K562 (cell line): ENCODE measurements at regions not wholly inside any gene's neighbourhood (a gene's known extent, or its start where the extent isn't known, plus 50 kb on each side); places are given as distances from the start of the nearest gene placed in this dataset.

Experiments
- ATAC-seq: fragments of 200-7000 bp; cut with Tn5 transposase; 3 replicates; pipeline ENCODE4 v1.9.1; 2020; ENCODE audit warnings: moderate library complexity
- BruUV-seq: library from RNA; stranded (reverse); fragments of 400-500 nt; replicated peaks from 2 replicates; lab custom pipeline; 2021; lab: Mats Ljungman, UMichigan
- CTCF ChIA-PET: fragments of 300-600 bp; formaldehyde crosslinking; extraction: SDS; loops from one replicate; lab custom pipeline; 2021; ENCODE audit warnings: low intra/inter-chr PET ratio; lab: Yijun Ruan, JAX
- POLR2A ChIA-PET: fragments of 300-600, 350-650 bp; sonication (Branson Sonifier 250); formaldehyde crosslinking; extraction: SDS; loops from one replicate; lab custom pipeline; 2021; ENCODE audit warnings: antibody characterized with exemption, inconsistent platforms; lab: Yijun Ruan, JAX
- DNase-seq, 4 experiments: peaks; one replicate each; pipeline versions ENCODE4 v3.0.0 to v3.0.0-alpha.2; 2011 to 2018; ENCODE audit warnings: low spot score in 3 of 4, mixed read lengths in 3 of 4; ENCODE audit errors: extremely low read depth in 1 of 4
- FAIRE-seq: peaks from 2 replicates; lab custom pipeline; 2011; peaks lifted over from hg19 to GRCh38; lab: Jason Lieb, UNC
- H2AFZ ChIP-seq: 2 replicates; pipeline ENCODE4 v1.6.0; 2011; ENCODE audit warnings: low read depth, low read length, control low read depth, inconsistent platforms
- H3K27ac ChIP-seq: fragments of 200-600 bp; 3 replicates; pipeline ENCODE4 v1.8.0; 2011; ENCODE audit warnings: low read depth, mild to moderate bottlenecking, control low read depth, inconsistent platforms, low read length, moderate library complexity, mixed read lengths; ENCODE audit errors: extremely low read depth
- H3K27me3 ChIP-seq, 2 experiments: fragments of 300-600 bp in 1 of 2; 2 replicates in 1 of 2; 3 replicates in 1 of 2; pipeline versions ENCODE4 v1.6.0 to v1.8.0; 2011; ENCODE audit warnings: inconsistent platforms in 2 of 2, low read length in 2 of 2, mild to moderate bottlenecking in 1 of 2, mixed read lengths in 1 of 2, moderate library complexity in 1 of 2; ENCODE audit not compliant: control insufficient read depth in 2 of 2, insufficient read depth in 2 of 2
- H3K36me3 ChIP-seq: fragments of 300-600 bp; 3 replicates; pipeline ENCODE4 v1.8.0; 2011; ENCODE audit warnings: mild to moderate bottlenecking, low read length, inconsistent platforms; ENCODE audit not compliant: control insufficient read depth, insufficient read depth
- H3K4me1 ChIP-seq, 2 experiments: fragments of 200-600 bp in 1 of 2; replicated peaks in 1 of 2; 2 replicates in 1 of 2; 3 replicates in 1 of 2; pipeline versions ENCODE4 v1.5.1 to v1.8.0; 2011; ENCODE audit warnings: inconsistent platforms in 2 of 2, low read length in 2 of 2, mild to moderate bottlenecking in 1 of 2, mixed read lengths in 1 of 2, moderate library complexity in 1 of 2; ENCODE audit not compliant: control insufficient read depth in 2 of 2, insufficient read depth in 2 of 2
- H3K4me2 ChIP-seq: 2 replicates; pipeline ENCODE4 v1.6.1; 2011; ENCODE audit warnings: low read length, control low read depth, inconsistent platforms, mixed read lengths; ENCODE audit not compliant: insufficient read depth
- H3K4me3 ChIP-seq: fragments of 200-600 bp; sonication (generic), shearing (Covaris generic); 2 replicates; pipeline ENCODE4 v1.5.1; 2016; ENCODE audit warnings: control low read depth, inconsistent platforms
- H3K79me2 ChIP-seq: fragments of 200-600 bp; 3 replicates; pipeline ENCODE4 v1.8.0; 2011; ENCODE audit warnings: low read length, inconsistent platforms; ENCODE audit not compliant: control insufficient read depth, insufficient read depth
- H3K9ac ChIP-seq, 2 experiments: 2 replicates each; pipeline versions ENCODE4 v1.6.0 to v1.6.1; 2011; ENCODE audit warnings: low read depth in 2 of 2, low read length in 2 of 2, control low read depth in 1 of 2, inconsistent platforms in 1 of 2, mild to moderate bottlenecking in 1 of 2, mixed read lengths in 1 of 2; ENCODE audit not compliant: insufficient read depth in 1 of 2
- H3K9me1 ChIP-seq: one replicate; pipeline ENCODE4 v1.6.0; 2011; ENCODE audit warnings: inconsistent platforms, mild to moderate bottlenecking, low read length, moderate library complexity; ENCODE audit not compliant: control insufficient read depth, insufficient read depth
- H3K9me3 ChIP-seq: replicated peaks from 2 replicates; pipeline ENCODE4 v1.5.1; 2011; ENCODE audit warnings: low read depth, low read length, inconsistent platforms; ENCODE audit not compliant: control insufficient read depth, insufficient read depth
- H4K20me1 ChIP-seq: replicated peaks from 2 replicates; pipeline ENCODE4 v1.6.1; 2011; ENCODE audit warnings: low read length, inconsistent platforms, mixed read lengths; ENCODE audit not compliant: control insufficient read depth, insufficient read depth
- BMI1 ChIP-seq: fragments of 150-350 bp; IDR thresholded peaks from 2 replicates; pipeline ENCODE4 v1.6.1; 2014; ENCODE audit warnings: low read length
- CHAMP1 ChIP-seq: fragments of 450-650 bp; IDR thresholded peaks from 2 replicates; pipeline ENCODE4 v1.6.1; 2016; ENCODE audit warnings: mild to moderate bottlenecking
- HCFC1 ChIP-seq: IDR thresholded peaks from 2 replicates; pipeline ENCODE4 v1.6.1; 2012; ENCODE audit warnings: low read depth, low read length, improper control_type of control experiment
- ID3 ChIP-seq, 2 experiments: fragments of 250-450 bp in 1 of 2; fragments of 450-650 bp in 1 of 2; sonication (Bioruptor Pico) in 1 of 2; IDR thresholded peaks; 2 replicates each; pipeline versions ENCODE4 v1.6.1 to v1.8.0; 2016 to 2021; ENCODE audit warnings: mild to moderate bottlenecking in 2 of 2, moderate library complexity in 2 of 2, missing compliant biosample characterization in 1 of 2, missing genetic modification characterization in 1 of 2
- NRF1 ChIP-seq, 2 experiments: fragments of 450-650 bp; IDR thresholded peaks in 1 of 2; conservative IDR thresholded peaks in 1 of 2; 2 replicates each; pipeline ENCODE4 v1.6.1; 2014; ENCODE audit warnings: mild to moderate bottlenecking in 2 of 2
- SMAD2 ChIP-seq: fragments of 150-350 bp; IDR thresholded peaks from 2 replicates; pipeline ENCODE4 v1.6.1; 2014; ENCODE audit warnings: low read depth, mild to moderate bottlenecking, low read length
- WGBS: fragments of 100-300 bp; shearing (Covaris generic); methylation state at CpG from one replicate; pipeline ENCODE4 v1.1.6; 2016; ENCODE audit warnings: low coverage, mixed read lengths; ENCODE audit not compliant: insufficient coverage; ENCODE audit errors: missing lambda C conversion rate; 5-methylcytosine and 5-hydroxymethylcytosine counted together
- in situ Hi-C: fragments of 300-500 bp; cut with MboI; formaldehyde crosslinking; loops from 4 replicates; pipeline ENCODE4 v1.15.0; 2018; ENCODE audit warnings: inconsistent platforms, mixed read lengths
- intact Hi-C: fragments of 100-400 bp; cut with micrococcal nuclease; formaldehyde crosslinking; loops from 2 replicates; pipeline ENCODE4 v1.14.2; 2022

- POLR2A ChIA-PET, result no interaction called here
- FAIRE-seq, result no peak
- H3K36me3 ChIP-seq, result no peaks in the 10 kb centered on the region
These were observed 56.1 kb upstream of the GRAMD1B start for GRCh38 chr11:123373754-123374621.

More at GRCh38 chr11:123373754-123374621, 56.1 kb upstream of the GRAMD1B start:
- no peaks in the 10 kb centered on the region for H3K27me3 ChIP-seq
- CTCF ChIA-PET, result no interaction called here
- H2AFZ ChIP-seq, result no peak overlapping the region
- no peaks in the 10 kb centered on the region for H3K9me1 ChIP-seq
- in situ Hi-C loops, result no loop called here
- TF ChIP-seq NRF1 (conservative IDR thresholded peaks at IDR 0.05 in 1 of 2, IDR thresholded peaks at IDR 0.05 in 1 of 2) (no peak), BMI1 (no peak), ID3 (CRISPR knock-in tag; IDR thresholded peaks at IDR 0.05) (no peak), ID3 (tag; IDR thresholded peaks at IDR 0.05) (no peak), SMAD2 (no peak), CHAMP1 (no peak), HCFC1 (no peak)
- 3% methylated on average over 4 of the region's 4 CpGs for WGBS
- no peaks in the 10 kb centered on the region for H3K9me3 ChIP-seq
- DNase-seq, result no peak
- H4K20me1 ChIP-seq, result no peaks in the 10 kb centered on the region
- BruUV-seq, result no TSS peak
- no peak overlapping the region for H3K4me3 ChIP-seq
- ATAC-seq, result no peak
- H3K9ac ChIP-seq, result no peak overlapping the region
- no peak overlapping the region for H3K27ac ChIP-seq
- intact Hi-C loops, result no loop called here
- H3K4me2 ChIP-seq, result no peak overlapping the region
- no peaks in the 10 kb centered on the region for H3K79me2 ChIP-seq
- H3K4me1 ChIP-seq, result no peaks in the 10 kb centered on the region
